WI38 (cell line): ENCODE measurements at regions not wholly inside any gene's neighbourhood (a gene's known extent, or its start where the extent isn't known, plus 50 kb on each side); places are given as distances from the start of the nearest gene placed in this dataset.

ENCODE experiments used
- H3K4me3 ChIP-seq: 2 replicates; pipeline ENCODE4 v1.5.1; 2011; ENCODE audit warnings: low read depth, mild to moderate bottlenecking, control low read depth, low read length
- TF ChIP-seq, protein P1 (sequence below): IDR thresholded peaks from 2 replicates; pipeline ENCODE4 v1.5.1; 2012; ENCODE audit warnings: low read depth, mild to moderate bottlenecking, control low read depth, low read length

DNA sequence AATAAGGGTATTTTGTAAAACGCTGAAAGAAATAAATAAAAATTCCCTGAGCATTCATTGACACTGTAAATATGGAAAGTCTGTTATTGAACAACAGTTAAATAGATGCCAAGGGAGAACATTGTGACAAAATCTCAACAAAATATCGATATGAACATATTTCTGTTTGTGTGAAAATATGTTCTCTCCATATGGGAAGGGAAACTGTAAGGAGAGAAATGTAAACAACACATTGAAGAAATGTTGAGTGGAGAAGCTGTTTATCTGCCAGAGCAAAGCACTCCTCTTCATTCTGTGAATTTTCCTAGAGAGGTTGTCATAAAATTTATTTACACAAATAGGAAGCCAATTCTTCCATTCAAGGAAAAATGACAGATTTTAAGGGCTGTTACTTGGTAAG is 57.1 kb upstream of the EOMES start:
- H3K4me3 ChIP-seq, result no peak overlapping the region
- TF ChIP-seq, protein P1, sequence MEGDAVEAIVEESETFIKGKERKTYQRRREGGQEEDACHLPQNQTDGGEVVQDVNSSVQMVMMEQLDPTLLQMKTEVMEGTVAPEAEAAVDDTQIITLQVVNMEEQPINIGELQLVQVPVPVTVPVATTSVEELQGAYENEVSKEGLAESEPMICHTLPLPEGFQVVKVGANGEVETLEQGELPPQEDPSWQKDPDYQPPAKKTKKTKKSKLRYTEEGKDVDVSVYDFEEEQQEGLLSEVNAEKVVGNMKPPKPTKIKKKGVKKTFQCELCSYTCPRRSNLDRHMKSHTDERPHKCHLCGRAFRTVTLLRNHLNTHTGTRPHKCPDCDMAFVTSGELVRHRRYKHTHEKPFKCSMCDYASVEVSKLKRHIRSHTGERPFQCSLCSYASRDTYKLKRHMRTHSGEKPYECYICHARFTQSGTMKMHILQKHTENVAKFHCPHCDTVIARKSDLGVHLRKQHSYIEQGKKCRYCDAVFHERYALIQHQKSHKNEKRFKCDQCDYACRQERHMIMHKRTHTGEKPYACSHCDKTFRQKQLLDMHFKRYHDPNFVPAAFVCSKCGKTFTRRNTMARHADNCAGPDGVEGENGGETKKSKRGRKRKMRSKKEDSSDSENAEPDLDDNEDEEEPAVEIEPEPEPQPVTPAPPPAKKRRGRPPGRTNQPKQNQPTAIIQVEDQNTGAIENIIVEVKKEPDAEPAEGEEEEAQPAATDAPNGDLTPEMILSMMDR, result no peak

DNA sequence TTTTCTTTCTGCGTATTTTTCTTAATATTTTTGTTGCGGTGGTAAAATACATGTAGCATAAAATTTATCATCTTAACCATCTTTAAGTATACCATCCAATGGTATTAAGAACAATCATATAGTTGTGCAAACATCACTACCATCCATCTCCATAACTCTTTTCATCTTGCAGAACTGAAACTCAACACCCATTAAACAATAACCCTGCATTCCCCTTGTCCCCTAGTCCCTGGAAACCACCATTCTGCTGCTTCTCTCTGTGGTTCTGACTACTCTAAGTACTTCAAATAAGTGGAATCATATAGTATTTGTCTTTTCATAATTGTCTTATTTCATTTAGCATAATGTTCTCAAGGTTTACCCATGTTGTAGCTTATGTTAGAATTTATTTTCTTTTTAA is 67.3 kb upstream of the EOMES start:
- no peak overlapping the region for H3K4me3 ChIP-seq
- TF ChIP-seq, protein P1, result no peak

DNA sequence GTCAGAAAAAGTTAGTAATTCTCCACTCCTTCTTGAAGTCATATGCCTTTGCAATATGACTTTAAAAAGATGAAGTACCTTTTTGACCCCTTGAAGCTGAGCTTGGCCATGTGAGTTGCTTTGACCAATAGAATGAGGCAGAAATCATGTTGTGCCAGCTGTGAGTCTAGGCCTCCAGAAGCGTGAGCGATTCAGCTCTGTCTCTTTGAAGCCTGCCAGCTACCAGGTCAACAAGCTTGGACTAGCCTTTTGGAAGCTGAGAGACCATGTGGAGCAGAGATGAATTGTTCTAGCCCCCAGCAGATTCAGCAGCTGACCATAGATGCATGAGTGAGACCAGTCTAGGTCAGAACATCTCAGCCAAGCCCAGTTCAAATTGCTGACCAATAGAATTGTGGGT is 69.8 kb upstream of the EOMES start:
- H3K4me3 ChIP-seq, result no peak overlapping the region
- TF ChIP-seq, protein P1, result no peak

DNA sequence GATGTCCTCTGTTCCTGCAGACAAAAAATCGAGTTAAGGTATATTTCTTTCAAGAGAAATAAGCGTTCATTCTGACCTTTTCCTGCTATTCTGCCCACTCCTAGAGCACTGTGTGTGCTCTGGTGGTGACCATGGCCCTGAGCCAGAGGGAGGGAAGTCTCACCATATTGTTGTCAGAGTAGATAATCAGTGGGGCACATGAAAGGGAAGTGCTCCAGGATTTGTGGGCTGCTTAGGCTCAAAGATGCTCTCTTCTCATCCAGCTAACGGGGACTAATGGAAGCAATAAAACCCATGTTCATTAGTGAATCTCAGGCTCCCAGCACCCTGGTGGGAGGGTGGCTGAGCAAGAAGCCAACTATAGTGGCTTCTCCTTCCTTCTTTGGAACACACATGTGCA is 70.7 kb upstream of the EOMES start:
- TF ChIP-seq, protein P1, result no peak
- no peak overlapping the region for H3K4me3 ChIP-seq

DNA sequence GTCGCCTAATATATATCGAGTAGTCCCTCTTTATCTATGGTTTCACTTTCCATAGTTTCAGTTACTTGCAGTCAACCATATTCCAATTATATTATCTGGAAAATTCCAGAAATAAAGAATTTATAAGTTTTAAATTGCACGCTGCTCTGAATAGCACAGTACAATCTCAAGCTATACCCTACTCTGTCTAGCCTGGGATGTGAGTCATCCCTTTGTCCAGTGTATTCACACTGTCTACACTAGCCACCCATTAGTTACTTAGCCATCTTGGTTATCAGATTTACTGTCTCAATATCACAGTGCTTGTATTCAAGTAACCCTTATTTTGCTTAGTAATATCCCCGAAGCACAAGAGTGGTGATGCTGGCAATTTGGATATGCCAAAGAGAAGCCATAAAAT is 72.1 kb upstream of the EOMES start:
- no peak overlapping the region for H3K4me3 ChIP-seq
- TF ChIP-seq, protein P1, result no peak

DNA sequence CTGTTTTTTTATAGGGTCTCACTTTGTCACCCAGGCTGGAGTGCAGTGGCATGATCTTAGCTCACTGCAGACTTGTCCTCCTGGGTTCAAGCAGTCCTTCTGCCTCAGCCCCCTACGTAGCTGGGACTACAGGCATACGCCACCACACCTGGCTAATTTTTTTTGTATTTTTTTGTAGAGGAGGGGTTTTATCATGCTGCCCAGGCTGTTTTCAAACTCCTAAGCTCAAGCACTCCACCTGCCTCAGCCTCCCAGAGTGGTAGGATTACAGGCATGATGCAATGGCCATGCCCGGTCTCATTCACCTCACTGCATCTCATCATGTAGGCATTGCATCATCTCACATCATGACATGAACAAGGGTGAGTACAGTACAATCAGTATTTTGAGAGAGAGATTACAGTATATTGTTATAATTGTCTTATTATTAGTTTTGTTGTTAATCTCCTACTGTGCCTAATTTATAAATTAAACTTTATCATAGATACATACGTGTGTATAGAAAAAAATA is 74.3 kb upstream of the EOMES start:
- TF ChIP-seq, protein P1, result no peak
- H3K4me3 ChIP-seq, result no peak overlapping the region

DNA sequence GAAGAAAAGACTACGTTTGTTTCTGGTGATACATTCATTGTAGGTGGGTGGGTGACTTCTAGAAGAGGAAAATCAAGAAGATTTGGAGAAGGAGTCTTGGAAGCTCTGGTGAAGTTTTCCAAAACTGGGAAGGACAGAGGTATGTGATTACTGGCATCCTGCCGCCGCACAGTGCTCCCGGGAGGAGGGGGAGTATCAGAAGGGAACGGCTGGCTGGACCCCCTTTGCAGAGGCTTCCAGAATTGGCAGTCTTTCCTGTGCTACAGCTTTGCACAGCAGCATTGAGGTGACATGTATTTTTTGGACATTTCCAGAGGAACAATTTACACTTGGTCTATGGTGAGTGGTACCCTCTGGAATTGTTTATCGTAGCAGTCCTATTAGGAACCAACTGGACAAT is 75.7 kb upstream of the EOMES start:
- H3K4me3 ChIP-seq, result no peak overlapping the region
- TF ChIP-seq, protein P1, result no peak
